ENCODE measurements at regions not wholly inside any gene's neighbourhood (a gene's known extent, or its start where the extent isn't known, plus 50 kb on each side); places are given as distances from the start of the nearest gene placed in this dataset.

DNA sequence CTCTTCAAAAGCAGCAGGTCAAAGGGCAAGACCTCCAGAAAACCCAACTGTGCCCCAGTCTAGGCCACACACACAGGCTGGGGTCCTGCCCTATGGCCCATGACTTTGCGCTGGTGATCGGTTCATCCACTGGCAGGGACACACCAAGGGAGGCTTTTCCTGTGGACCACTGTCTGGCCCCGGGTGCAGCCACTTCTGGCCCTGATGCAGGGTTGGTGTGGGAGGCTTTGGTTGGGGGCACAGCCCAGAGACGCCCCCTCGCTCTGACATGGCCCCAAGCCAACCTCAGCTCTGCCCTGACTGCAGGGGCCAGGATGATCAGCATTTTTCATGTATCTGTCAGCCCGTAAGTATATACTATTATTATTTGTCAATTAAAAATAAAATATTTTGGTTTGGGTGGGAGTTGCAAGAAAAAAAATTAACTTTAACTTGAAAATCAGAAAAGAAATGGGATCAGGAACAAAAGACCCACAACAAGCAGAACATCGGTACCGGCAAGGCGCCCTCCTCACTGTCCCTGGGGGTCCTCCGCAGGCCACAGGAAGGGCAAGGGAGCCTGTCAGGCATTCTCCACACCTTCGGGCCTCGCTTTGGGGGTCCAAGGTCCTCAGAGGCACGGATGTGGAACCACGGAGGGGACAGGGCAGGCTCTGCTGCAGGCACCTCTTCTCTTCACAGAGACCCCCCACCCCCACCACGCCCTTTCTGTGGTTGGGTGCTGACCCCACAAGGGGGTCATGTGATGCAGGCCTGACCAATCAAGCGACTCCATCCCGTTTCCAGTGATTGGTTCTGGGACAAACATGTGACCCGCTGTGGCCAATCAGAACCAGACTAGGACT is 181.5 kb upstream of the SFSWAP start:
- no peaks in the 10 kb centered on the region for H3K9me3 ChIP-seq
- no peak for TF ChIP-seq POLR2A (IDR thresholded peaks at IDR 0.05)
- TF ChIP-seq, protein P1, sequence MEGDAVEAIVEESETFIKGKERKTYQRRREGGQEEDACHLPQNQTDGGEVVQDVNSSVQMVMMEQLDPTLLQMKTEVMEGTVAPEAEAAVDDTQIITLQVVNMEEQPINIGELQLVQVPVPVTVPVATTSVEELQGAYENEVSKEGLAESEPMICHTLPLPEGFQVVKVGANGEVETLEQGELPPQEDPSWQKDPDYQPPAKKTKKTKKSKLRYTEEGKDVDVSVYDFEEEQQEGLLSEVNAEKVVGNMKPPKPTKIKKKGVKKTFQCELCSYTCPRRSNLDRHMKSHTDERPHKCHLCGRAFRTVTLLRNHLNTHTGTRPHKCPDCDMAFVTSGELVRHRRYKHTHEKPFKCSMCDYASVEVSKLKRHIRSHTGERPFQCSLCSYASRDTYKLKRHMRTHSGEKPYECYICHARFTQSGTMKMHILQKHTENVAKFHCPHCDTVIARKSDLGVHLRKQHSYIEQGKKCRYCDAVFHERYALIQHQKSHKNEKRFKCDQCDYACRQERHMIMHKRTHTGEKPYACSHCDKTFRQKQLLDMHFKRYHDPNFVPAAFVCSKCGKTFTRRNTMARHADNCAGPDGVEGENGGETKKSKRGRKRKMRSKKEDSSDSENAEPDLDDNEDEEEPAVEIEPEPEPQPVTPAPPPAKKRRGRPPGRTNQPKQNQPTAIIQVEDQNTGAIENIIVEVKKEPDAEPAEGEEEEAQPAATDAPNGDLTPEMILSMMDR (IDR thresholded peaks at IDR 0.05) = no peak
- H3K27me3 ChIP-seq = no peaks in the 10 kb centered on the region
- H3K4me1 ChIP-seq = no peaks in the 10 kb centered on the region
- DNase-seq = no peak
- no peak overlapping the region for H3K27ac ChIP-seq
- no peaks in the 10 kb centered on the region for H3K36me3 ChIP-seq
- no peak overlapping the region for H3K4me3 ChIP-seq

DNA sequence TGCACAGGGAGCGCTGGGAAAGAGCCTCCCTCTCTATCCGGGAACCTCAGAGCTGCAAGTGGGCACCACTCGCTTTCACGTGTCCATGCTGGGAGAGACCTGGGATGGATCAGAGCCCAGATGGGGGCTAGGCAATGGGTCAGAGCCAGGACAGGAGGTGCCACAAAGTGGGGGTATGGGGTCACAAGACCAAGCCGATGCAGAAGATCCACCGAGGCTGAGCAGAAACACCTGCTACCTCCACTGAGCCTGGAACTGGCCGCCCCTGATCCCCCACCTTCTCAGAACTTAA is 180.9 kb upstream of the SFSWAP start:
- Histone ChIP-seq H3K4me1 (no peaks in the 10 kb centered on the region), H3K27ac (no peak overlapping the region)
- no peak for DNase-seq

GRCh38 chr12:131530422-131530821 is 180.5 kb upstream of the SFSWAP start:
- H3K27me3 ChIP-seq = no peaks in the 10 kb centered on the region
- no peak overlapping the region for H3K27ac ChIP-seq
- H3K36me3 ChIP-seq = no peaks in the 10 kb centered on the region
- H3K4me1 ChIP-seq = no peaks in the 10 kb centered on the region
- H3K4me3 ChIP-seq = no peak overlapping the region
- no peak for DNase-seq
- H3K9me3 ChIP-seq = no peaks in the 10 kb centered on the region
- TF ChIP-seq, protein P1 (IDR thresholded peaks at IDR 0.05) = no peak
- no peak for TF ChIP-seq POLR2A (IDR thresholded peaks at IDR 0.05)

More for the DNA sequence above, 180.9 kb upstream of the SFSWAP start:
- no peaks in the 10 kb centered on the region for H3K9me3 ChIP-seq
- H3K36me3 ChIP-seq = no peaks in the 10 kb centered on the region
- H3K4me3 ChIP-seq = no peak overlapping the region
- H3K27me3 ChIP-seq = no peaks in the 10 kb centered on the region
- TF ChIP-seq, protein P1 (IDR thresholded peaks at IDR 0.05) = no peak
- no peak for TF ChIP-seq POLR2A (IDR thresholded peaks at IDR 0.05)

DNA sequence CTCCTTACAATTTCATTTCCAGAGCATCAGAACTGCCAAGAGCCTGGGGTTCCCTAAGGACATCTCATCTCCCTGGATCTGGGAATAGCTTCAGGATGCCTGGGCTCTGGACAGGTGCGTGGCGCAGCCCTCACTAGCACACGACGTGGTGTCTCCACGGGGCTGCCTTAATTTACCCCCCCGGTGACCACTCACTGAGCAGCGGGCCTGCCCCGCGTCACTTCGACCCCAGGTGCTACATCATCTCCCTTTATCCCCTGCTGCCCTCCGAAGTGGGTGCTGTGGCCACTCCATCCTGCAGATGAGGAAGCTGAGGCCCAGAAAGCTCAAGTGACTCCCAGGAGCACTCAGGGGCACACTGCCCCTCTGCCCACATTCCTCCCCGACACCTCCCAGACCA is 177.8 kb upstream of the SFSWAP start:
- no peaks in the 10 kb centered on the region for H3K9me3 ChIP-seq
- H3K4me1 ChIP-seq = no peaks in the 10 kb centered on the region
- H3K4me3 ChIP-seq = no peak overlapping the region
- no peak overlapping the region for H3K27ac ChIP-seq
- no peak for DNase-seq
- no peaks in the 10 kb centered on the region for H3K27me3 ChIP-seq
- no peaks in the 10 kb centered on the region for H3K36me3 ChIP-seq
- TF ChIP-seq, protein P1 (IDR thresholded peaks at IDR 0.05) = no peak

GRCh38 chr12:131535779-131536178 is 175.1 kb upstream of the SFSWAP start:
- Histone ChIP-seq H3K36me3 (no peaks in the 10 kb centered on the region), H3K4me3 (no peak overlapping the region), H3K27ac (no peak overlapping the region), H3K27me3 (no peaks in the 10 kb centered on the region), H3K4me1 (no peaks in the 10 kb centered on the region), H3K9me3 (no peaks in the 10 kb centered on the region)
- DNase-seq = no peak
- TF ChIP-seq, protein P1 (IDR thresholded peaks at IDR 0.05) = no peak
- TF ChIP-seq POLR2A (IDR thresholded peaks at IDR 0.05) = no peak

DNA sequence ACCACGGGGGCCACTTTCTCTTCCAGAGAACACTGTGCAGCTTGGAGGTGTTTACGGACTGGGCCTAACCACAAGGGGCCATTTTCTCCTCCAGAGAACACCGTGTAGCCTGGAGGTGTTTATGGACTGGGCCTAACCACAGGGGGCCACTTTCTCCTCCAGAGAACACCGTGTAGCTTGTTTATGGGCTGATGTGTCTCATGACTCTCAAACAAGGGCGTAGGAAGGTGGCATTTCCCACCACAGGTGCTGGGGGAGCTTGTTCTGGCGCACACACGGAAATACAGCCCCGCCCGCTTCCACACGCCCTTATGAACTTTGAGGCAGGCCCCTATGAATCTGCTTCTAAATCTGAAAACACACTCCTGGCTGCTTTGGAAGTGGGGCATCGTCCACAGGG is 174.6 kb upstream of the SFSWAP start:
- no peak for DNase-seq
- Histone ChIP-seq H3K4me1 (no peaks in the 10 kb centered on the region), H3K27me3 (no peaks in the 10 kb centered on the region), H3K9me3 (no peaks in the 10 kb centered on the region), H3K27ac (no peak overlapping the region), H3K4me3 (no peak overlapping the region), H3K36me3 (no peaks in the 10 kb centered on the region)
- TF ChIP-seq, protein P1 (IDR thresholded peaks at IDR 0.05) = no peak
- no peak for TF ChIP-seq POLR2A (IDR thresholded peaks at IDR 0.05)
